ENCODE measurements at regions not wholly inside any gene's neighbourhood (a gene's known extent, or its start where the extent isn't known, plus 50 kb on each side); places are given as distances from the start of the nearest gene placed in this dataset.

DNA sequence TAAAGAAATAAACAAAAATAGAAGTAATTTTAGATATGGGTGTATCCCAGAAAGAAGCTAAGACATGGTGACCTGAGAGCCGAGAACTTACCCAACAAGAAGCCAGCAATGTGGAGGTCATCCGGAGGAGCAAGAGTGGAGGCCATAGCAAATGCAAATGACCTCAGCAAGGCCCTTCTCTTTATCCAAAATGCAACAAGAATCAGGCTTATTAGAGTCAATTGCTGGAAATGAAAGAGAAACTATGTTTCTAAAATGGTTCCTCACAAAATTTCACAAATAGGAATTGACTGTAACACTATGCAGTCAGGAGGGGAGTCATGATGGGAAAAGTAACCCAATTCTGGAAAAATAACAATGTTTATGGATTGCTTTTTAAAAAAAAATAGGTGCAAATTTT lies 90.4 kb downstream of the TNFAIP3 start:
- Histone ChIP-seq H3K9ac (ENCODE audit: low read length in 3 of 3) (no peak overlapping the region), H3K9me3 (ENCODE audit: control insufficient read depth in 2 of 3, insufficient read depth in 1 of 3, low read length in 3 of 3) (no peaks in the 10 kb centered on the region), H3K4me3 (ENCODE audit: low read length in 3 of 3) (no peak overlapping the region), H3K4me1 (ENCODE audit: control insufficient read depth in 2 of 3, insufficient read depth in 2 of 3, low read depth in 1 of 3, low read length in 3 of 3) (no peaks in the 10 kb centered on the region), H3K27me3 (ENCODE audit: control insufficient read depth, insufficient read depth, low read length) (no peaks in the 10 kb centered on the region), H3K27ac (ENCODE audit: low read depth in 2 of 2, low read length in 2 of 2) (no peak overlapping the region), H3K36me3 (ENCODE audit: control insufficient read depth in 2 of 3, insufficient read depth in 3 of 3, low read length in 3 of 3) (no peaks in the 10 kb centered on the region)
- intact Hi-C loops (cut with DNase I): no loop called here
- DNase-seq: no peak
- TF ChIP-seq, protein P1, sequence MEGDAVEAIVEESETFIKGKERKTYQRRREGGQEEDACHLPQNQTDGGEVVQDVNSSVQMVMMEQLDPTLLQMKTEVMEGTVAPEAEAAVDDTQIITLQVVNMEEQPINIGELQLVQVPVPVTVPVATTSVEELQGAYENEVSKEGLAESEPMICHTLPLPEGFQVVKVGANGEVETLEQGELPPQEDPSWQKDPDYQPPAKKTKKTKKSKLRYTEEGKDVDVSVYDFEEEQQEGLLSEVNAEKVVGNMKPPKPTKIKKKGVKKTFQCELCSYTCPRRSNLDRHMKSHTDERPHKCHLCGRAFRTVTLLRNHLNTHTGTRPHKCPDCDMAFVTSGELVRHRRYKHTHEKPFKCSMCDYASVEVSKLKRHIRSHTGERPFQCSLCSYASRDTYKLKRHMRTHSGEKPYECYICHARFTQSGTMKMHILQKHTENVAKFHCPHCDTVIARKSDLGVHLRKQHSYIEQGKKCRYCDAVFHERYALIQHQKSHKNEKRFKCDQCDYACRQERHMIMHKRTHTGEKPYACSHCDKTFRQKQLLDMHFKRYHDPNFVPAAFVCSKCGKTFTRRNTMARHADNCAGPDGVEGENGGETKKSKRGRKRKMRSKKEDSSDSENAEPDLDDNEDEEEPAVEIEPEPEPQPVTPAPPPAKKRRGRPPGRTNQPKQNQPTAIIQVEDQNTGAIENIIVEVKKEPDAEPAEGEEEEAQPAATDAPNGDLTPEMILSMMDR (IDR thresholded peaks at IDR 0.05; ENCODE audit: borderline replicate concordance, extremely low read depth, insufficient read depth): no peak
- FAIRE-seq: no peak

DNA sequence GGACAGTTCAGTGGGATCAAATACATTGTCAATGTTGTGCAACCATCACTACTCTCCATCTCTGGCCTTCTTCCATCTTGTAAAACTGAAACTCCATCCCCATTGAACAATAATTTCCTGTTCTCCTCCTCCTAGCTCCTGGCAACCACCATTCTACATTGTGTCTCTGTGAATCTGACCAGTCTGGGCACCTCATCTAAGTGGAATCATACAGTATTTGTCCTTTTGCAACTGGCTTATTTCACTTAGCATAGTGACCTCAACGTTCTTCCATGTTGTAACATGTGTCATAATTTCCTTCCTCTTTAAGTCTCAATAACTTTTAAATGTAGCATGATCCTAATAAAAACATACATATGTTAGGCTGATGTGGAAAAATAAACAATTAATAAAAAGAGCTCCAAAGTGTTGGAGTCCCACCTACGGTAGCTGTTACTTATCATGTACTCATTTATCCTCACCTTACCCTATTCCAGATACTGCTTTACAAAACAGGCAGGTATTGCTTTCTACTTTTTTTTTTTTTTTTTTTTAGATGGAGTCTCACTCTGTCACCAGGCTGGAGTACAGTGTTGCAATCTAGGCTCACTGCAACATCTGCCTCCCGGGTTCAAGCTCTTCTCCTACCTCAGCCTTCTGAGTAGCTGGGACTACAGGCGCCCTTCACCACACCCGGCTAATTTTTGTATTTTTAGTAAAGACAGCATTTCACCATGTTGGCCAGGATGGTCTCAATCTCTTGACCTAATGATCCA lies 91.9 kb downstream of the TNFAIP3 start:
- FAIRE-seq (no peak), DNase-seq (no peak)
- no peak overlapping the region for H3K4me3 ChIP-seq (ENCODE audit: low read length in 3 of 3)
- TF ChIP-seq, protein P1 (IDR thresholded peaks at IDR 0.05; ENCODE audit: borderline replicate concordance, extremely low read depth, insufficient read depth): no peak
- no peaks in the 10 kb centered on the region for H3K4me1 ChIP-seq (ENCODE audit: control insufficient read depth in 2 of 3, insufficient read depth in 2 of 3, low read depth in 1 of 3, low read length in 3 of 3)
- no peaks in the 10 kb centered on the region for H3K27me3 ChIP-seq (ENCODE audit: control insufficient read depth, insufficient read depth, low read length)
- no peak overlapping the region for H3K9ac ChIP-seq (ENCODE audit: low read length in 3 of 3)
- H3K27ac ChIP-seq (ENCODE audit: low read depth in 2 of 2, low read length in 2 of 2): no peak overlapping the region
- intact Hi-C loops (cut with DNase I): no loop called here
- no peaks in the 10 kb centered on the region for H3K9me3 ChIP-seq (ENCODE audit: control insufficient read depth in 2 of 3, insufficient read depth in 1 of 3, low read length in 3 of 3)
- H3K36me3 ChIP-seq (ENCODE audit: control insufficient read depth in 2 of 3, insufficient read depth in 3 of 3, low read length in 3 of 3): no peaks in the 10 kb centered on the region

DNA sequence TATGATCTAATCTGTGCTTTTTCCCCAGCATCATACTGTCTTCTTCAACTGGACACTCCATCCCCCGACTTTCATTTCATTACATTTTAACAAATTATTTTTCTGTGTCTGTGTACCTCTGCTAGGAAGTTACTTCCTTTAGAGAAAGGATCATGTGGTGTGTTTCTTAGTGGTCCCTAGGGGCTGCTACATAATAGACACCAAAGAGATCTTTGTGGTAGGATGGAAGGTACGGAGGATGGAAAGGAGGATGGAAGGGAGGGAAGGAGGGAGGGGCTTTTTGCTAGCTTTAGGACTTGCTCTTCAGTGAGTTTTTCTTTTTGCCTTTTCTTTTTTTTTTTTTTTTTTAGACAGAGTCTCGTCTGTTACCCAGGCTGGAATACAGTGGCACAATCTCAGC lies 95.7 kb downstream of the TNFAIP3 start:
- TF ChIP-seq, protein P1 (IDR thresholded peaks at IDR 0.05; ENCODE audit: borderline replicate concordance, extremely low read depth, insufficient read depth): no peak
- intact Hi-C loops (cut with DNase I): no loop called here
- no peak for FAIRE-seq

DNA sequence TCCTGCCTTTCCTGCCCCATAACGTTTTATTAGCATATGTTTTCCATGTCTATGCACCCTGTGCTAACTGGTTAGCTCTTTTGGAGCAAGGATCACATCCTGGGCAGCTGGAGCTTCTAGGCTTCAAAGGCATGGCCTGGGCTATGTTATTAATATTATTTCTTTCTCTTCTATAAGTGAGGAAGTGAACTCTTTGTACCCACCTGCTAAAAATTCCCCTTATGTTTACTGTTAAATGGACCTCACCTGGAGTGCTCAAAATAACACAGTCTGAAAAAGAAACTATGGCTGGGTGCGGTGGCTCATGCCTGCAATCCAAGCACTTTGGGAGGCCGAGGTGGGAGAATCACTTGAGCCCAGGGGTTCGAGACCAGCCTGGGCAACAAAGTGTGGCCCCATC lies 97.8 kb downstream of the TNFAIP3 start:
- no peak for FAIRE-seq
- Histone ChIP-seq H3K9me3 (ENCODE audit: control insufficient read depth in 2 of 3, insufficient read depth in 1 of 3, low read length in 3 of 3) (no peaks in the 10 kb centered on the region), H3K27me3 (ENCODE audit: control insufficient read depth, insufficient read depth, low read length) (no peaks in the 10 kb centered on the region), H3K9ac (ENCODE audit: low read length in 3 of 3) (no peak overlapping the region), H3K4me3 (ENCODE audit: low read length in 3 of 3) (no peak overlapping the region), H3K27ac (ENCODE audit: low read depth in 2 of 2, low read length in 2 of 2) (no peak overlapping the region), H3K36me3 (ENCODE audit: control insufficient read depth in 2 of 3, insufficient read depth in 3 of 3, low read length in 3 of 3) (no peaks in the 10 kb centered on the region), H3K4me1 (ENCODE audit: control insufficient read depth in 2 of 3, insufficient read depth in 2 of 3, low read depth in 1 of 3, low read length in 3 of 3) (no peaks in the 10 kb centered on the region)
- intact Hi-C loops (cut with DNase I): no loop called here
- DNase-seq: no peak
- TF ChIP-seq, protein P1 (IDR thresholded peaks at IDR 0.05; ENCODE audit: borderline replicate concordance, extremely low read depth, insufficient read depth): no peak

More for the DNA sequence above, 95.7 kb downstream of the TNFAIP3 start:
- Histone ChIP-seq H3K36me3 (ENCODE audit: control insufficient read depth in 2 of 3, insufficient read depth in 3 of 3, low read length in 3 of 3) (no peaks in the 10 kb centered on the region), H3K27me3 (ENCODE audit: control insufficient read depth, insufficient read depth, low read length) (no peaks in the 10 kb centered on the region), H3K4me3 (ENCODE audit: low read length in 3 of 3) (no peak overlapping the region), H3K4me1 (ENCODE audit: control insufficient read depth in 2 of 3, insufficient read depth in 2 of 3, low read depth in 1 of 3, low read length in 3 of 3) (no peaks in the 10 kb centered on the region), H3K9me3 (ENCODE audit: control insufficient read depth in 2 of 3, insufficient read depth in 1 of 3, low read length in 3 of 3) (no peaks in the 10 kb centered on the region), H3K27ac (ENCODE audit: low read depth in 2 of 2, low read length in 2 of 2) (no peak overlapping the region), H3K9ac (ENCODE audit: low read length in 3 of 3) (no peak overlapping the region)
- DNase-seq: no peak
